COR-L47 (cell line): ENCODE measurements at regions not wholly inside any gene's neighbourhood (a gene's known extent, or its start where the extent isn't known, plus 50 kb on each side); places are given as distances from the start of the nearest gene placed in this dataset.

Experiments
- DNase-seq: peaks from one replicate; lab custom pipeline; 2025; lab: John Stamatoyannopoulos, UW

GRCh38 chr16:76906552-76906951, 284.4 kb upstream of the MON1B start:
- no peak for DNase-seq

- no peak for DNase-seq
Observed at GRCh38 chr16:76910931-76911330, 280.1 kb upstream of the MON1B start.

GRCh38 chr16:76913046-76913445, 277.9 kb upstream of the MON1B start:
- no peak for DNase-seq

GRCh38 chr16:76926042-76926441, 264.9 kb upstream of the MON1B start:
- DNase-seq = no peak

- no peak for DNase-seq
Observed at GRCh38 chr16:76926595-76926994, 264.4 kb upstream of the MON1B start.

- no peak for DNase-seq
Observed at GRCh38 chr16:76931186-76931585, 259.8 kb upstream of the MON1B start.

GRCh38 chr16:76932541-76933211, 258.3 kb upstream of the MON1B start:
- DNase-seq = no peak

- no peak for DNase-seq
Observed at GRCh38 chr16:76940251-76940650, 250.7 kb upstream of the MON1B start.

- DNase-seq = no peak
Observed at GRCh38 chr16:76941113-76941512, 249.9 kb upstream of the MON1B start.

- no peak for DNase-seq
Observed at GRCh38 chr16:76942089-76942488, 248.9 kb upstream of the MON1B start.

- DNase-seq = peak; percentile 91
Observed at GRCh38 chr16:76943921-76944320, 247.1 kb upstream of the MON1B start.

GRCh38 chr16:76946879-76947278, 244.1 kb upstream of the MON1B start:
- DNase-seq = peak; percentile 49

- no peak for DNase-seq
Observed at GRCh38 chr16:76947749-76948148, 243.2 kb upstream of the MON1B start.

GRCh38 chr16:76955629-76956028, 235.4 kb upstream of the MON1B start:
- no peak for DNase-seq

- DNase-seq = no peak
Observed at GRCh38 chr16:76956394-76956793, 234.6 kb upstream of the MON1B start.

- DNase-seq = no peak
Observed at GRCh38 chr16:76956841-76957240, 234.1 kb upstream of the MON1B start.

GRCh38 chr16:76959166-76959565, 231.8 kb upstream of the MON1B start:
- no peak for DNase-seq

GRCh38 chr16:76963614-76964315, 227.2 kb upstream of the MON1B start:
- no peak for DNase-seq

- no peak for DNase-seq
Observed at GRCh38 chr16:76964464-76965154, 226.4 kb upstream of the MON1B start.

- DNase-seq = no peak
Observed at GRCh38 chr16:76970087-76970744, 220.8 kb upstream of the MON1B start.

GRCh38 chr16:76970745-76971099, 220.3 kb upstream of the MON1B start:
- DNase-seq = peak; percentile 14

GRCh38 chr16:76976101-76976500, 214.9 kb upstream of the MON1B start:
- no peak for DNase-seq

GRCh38 chr16:76976756-76977155, 214.2 kb upstream of the MON1B start:
- DNase-seq = no peak
